Natural killer cell (primary cell): ENCODE measurements at regions not wholly inside any gene's neighbourhood (a gene's known extent, or its start where the extent isn't known, plus 50 kb on each side); places are given as distances from the start of the nearest gene placed in this dataset.

Experiments
- ATAC-seq, 3 donors: fragments of 150-1000 bp in 2 of 3; fragments of 200-7000 bp in 1 of 3; cut with Tn5 transposase; 1 replicate in 1 of 3; 2 replicates in 2 of 3; pipeline ENCODE4 v1.10.0; 2021; ENCODE audit warnings: mild to moderate bottlenecking in 2 of 3, moderate library complexity in 2 of 3
- DNase-seq, 2 donors: peaks; one replicate each; pipeline versions ENCODE4 v3.0.0 to v3.0.0-alpha.2; 2013 to 2021; ENCODE audit warnings: mixed read lengths in 1 of 2
- H3K27ac ChIP-seq: one replicate; pipeline ENCODE4 v1.5.1; 2013; ENCODE audit warnings: mild to moderate bottlenecking, low read length
- H3K27me3 ChIP-seq: one replicate; pipeline ENCODE4 v1.6.1; 2013; ENCODE audit warnings: low read length; ENCODE audit not compliant: control insufficient read depth, insufficient read depth
- H3K36me3 ChIP-seq: one replicate; pipeline ENCODE4 v1.6.1; 2013; ENCODE audit warnings: low read length; ENCODE audit not compliant: control insufficient read depth, insufficient read depth
- H3K4me1 ChIP-seq: one replicate; pipeline ENCODE4 v1.6.1; 2013; ENCODE audit warnings: low read length; ENCODE audit not compliant: control insufficient read depth, insufficient read depth
- H3K4me3 ChIP-seq: one replicate; pipeline ENCODE4 v1.5.1; 2013; ENCODE audit warnings: low read length
- H3K9me3 ChIP-seq: one replicate; pipeline ENCODE4 v1.6.1; 2013; ENCODE audit warnings: low read length; ENCODE audit not compliant: control insufficient read depth, insufficient read depth
- H3K27ac Mint-ChIP-seq, 2 donors: one replicate each; pipeline ENCODE4 v1.8.0; 2022; ENCODE audit warnings: mild to moderate bottlenecking in 2 of 2, mixed read lengths in 2 of 2, moderate library complexity in 1 of 2
- H3K27me3 Mint-ChIP-seq, 2 donors: one replicate each; pipeline ENCODE4 v1.8.0; 2022; ENCODE audit warnings: low read depth in 2 of 2, mixed read lengths in 2 of 2
- H3K36me3 Mint-ChIP-seq: one replicate; pipeline ENCODE4 v1.8.0; 2022; ENCODE audit warnings: mixed read lengths
- H3K4me1 Mint-ChIP-seq, 2 donors: one replicate each; pipeline ENCODE4 v1.8.0; 2022; ENCODE audit warnings: mixed read lengths in 2 of 2
- H3K4me3 Mint-ChIP-seq: one replicate; pipeline ENCODE4 v1.8.0; 2022; ENCODE audit warnings: mild to moderate bottlenecking, moderate library complexity, mixed read lengths
- H3K9me3 Mint-ChIP-seq, 2 donors: one replicate each; pipeline ENCODE4 v1.8.0; 2022; ENCODE audit warnings: mixed read lengths in 2 of 2
- CTCF ChIP-seq: fragments of 200-600 bp; IDR thresholded peaks from one replicate; pipeline ENCODE4 v1.8.0; 2022; ENCODE audit warnings: antibody characterized with exemption
- WGBS: methylation state at CpG from one replicate; pipeline ENCODE4 v1.1.7; 2013; ENCODE audit warnings: missing lambda C conversion rate; ENCODE audit not compliant: insufficient coverage; 5-methylcytosine and 5-hydroxymethylcytosine counted together
- intact Hi-C: fragments of 100-400 bp; cut with micrococcal nuclease; formaldehyde crosslinking; loops from one replicate; pipeline ENCODE4 v1.14.2; 2022

DNA sequence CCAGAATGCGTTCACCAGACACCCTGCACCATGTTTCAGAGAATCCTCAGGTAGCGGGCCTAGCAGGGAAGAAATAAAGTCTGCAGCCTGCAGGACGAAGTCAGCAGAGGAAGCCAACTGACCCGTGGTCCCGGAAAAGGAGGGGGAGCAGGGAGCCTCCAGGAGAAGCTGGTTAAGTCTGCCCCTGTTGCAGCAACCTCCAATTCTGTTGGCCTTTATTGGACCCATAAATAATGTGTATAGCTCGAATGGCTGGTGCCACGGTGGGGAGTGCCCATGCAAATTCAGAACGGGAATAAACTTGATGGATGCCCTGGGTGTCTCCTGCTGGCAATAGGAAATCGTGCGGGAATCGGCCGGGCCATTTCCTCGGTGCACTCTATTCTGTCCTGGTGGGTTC lies 254.1 kb downstream of the AJAP1 start:
- WGBS = 80% methylated on average over 13 of the region's 13 CpGs
- no peak overlapping the region for H3K4me3 ChIP-seq
- ATAC-seq (no peak), DNase-seq (no peak)
- no peaks in the 10 kb centered on the region for H3K36me3 ChIP-seq
- Mint-ChIP-seq H3K4me1 (peaks cover 0 to under 1% of the 10 kb centered on the region in 2 donors), H3K27me3 (peaks cover 0 to 2% of the 10 kb centered on the region in 2 donors), H3K9me3 (peaks cover 0 to 6% of the 10 kb centered on the region in 2 donors), H3K36me3 (no peaks in the 10 kb centered on the region), H3K4me3 (no peak overlapping the region), H3K27ac (no peak overlapping the region)
- no peaks in the 10 kb centered on the region for H3K27me3 ChIP-seq
- intact Hi-C loops = no loop called here
- H3K9me3 ChIP-seq = no peaks in the 10 kb centered on the region
- TF ChIP-seq CTCF = no peak
- no peak overlapping the region for H3K27ac ChIP-seq
- no peaks in the 10 kb centered on the region for H3K4me1 ChIP-seq

- H3K9me3 Mint-ChIP-seq = peaks cover 0 to 2% of the 10 kb centered on the region in 2 donors
- no peak overlapping the region for H3K27ac ChIP-seq
- no peaks in the 10 kb centered on the region for H3K36me3 Mint-ChIP-seq
- H3K27me3 ChIP-seq = no peaks in the 10 kb centered on the region
- H3K27me3 Mint-ChIP-seq = peaks cover 2 to 7% of the 10 kb centered on the region in 2 donors
- TF ChIP-seq CTCF = no peak
- H3K4me1 ChIP-seq = no peaks in the 10 kb centered on the region
- ATAC-seq (no peak), DNase-seq (no peak)
- 30% methylated on average over 4 of the region's 4 CpGs for WGBS
- no peaks in the 10 kb centered on the region for H3K36me3 ChIP-seq
- no peak overlapping the region for H3K27ac Mint-ChIP-seq
- H3K4me1 Mint-ChIP-seq = no peaks in the 10 kb centered on the region
- no peak overlapping the region for H3K4me3 Mint-ChIP-seq
- intact Hi-C loops = no loop called here
- no peaks in the 10 kb centered on the region for H3K9me3 ChIP-seq
- no peak overlapping the region for H3K4me3 ChIP-seq
Observed at GRCh38 chr1:4894566-4894965, 240.2 kb downstream of the AJAP1 start.

DNA sequence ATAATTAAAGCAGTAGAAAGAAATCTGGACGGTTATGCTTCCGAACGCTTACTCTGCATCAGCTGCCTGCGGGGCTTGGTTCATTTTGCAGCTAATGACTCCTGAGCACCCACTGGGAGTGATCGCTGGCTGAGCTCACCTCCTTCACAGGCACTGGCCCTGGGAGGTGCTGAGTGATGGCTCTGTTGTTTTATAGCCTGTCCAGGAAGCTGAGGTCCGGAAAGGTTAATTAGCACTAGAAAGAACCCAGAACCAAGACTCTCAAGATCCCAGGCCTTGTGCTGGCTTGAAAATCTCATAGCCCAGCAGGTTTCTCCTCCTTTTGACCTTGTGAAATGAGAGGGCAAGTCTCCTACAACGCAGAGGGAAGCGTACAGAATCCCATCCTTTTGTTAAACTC lies 226.2 kb downstream of the AJAP1 start:
- WGBS = 58% methylated on average over 7 of the region's 8 CpGs

More for the DNA sequence above, 226.2 kb downstream of the AJAP1 start:
- Mint-ChIP-seq H3K9me3 (no peaks in the 10 kb centered on the region), H3K27ac (no peak overlapping the region), H3K4me1 (no peaks in the 10 kb centered on the region), H3K36me3 (no peaks in the 10 kb centered on the region), H3K4me3 (no peak overlapping the region), H3K27me3 (peaks cover 4 to 11% of the 10 kb centered on the region in 2 donors)
- DNase-seq = no peak
- Histone ChIP-seq H3K9me3 (no peaks in the 10 kb centered on the region), H3K36me3 (no peaks in the 10 kb centered on the region), H3K4me1 (no peaks in the 10 kb centered on the region), H3K27me3 (no peaks in the 10 kb centered on the region), H3K4me3 (no peak overlapping the region), H3K27ac (no peak overlapping the region)
- intact Hi-C loops = no loop called here
- ATAC-seq = no peak
- no peak for TF ChIP-seq CTCF
